ENCODE measurements at regions not wholly inside any gene's neighbourhood (a gene's known extent, or its start where the extent isn't known, plus 50 kb on each side); places are given as distances from the start of the nearest gene placed in this dataset.

- no peak overlapping the region for H3K9ac ChIP-seq (ENCODE audit: insufficient read depth, low read length)
- no peaks in the 10 kb centered on the region for H3K27me3 ChIP-seq (ENCODE audit: control insufficient read depth, insufficient read depth, low read length)
- H2AFZ ChIP-seq (ENCODE audit: low read length) = no peak overlapping the region
These were observed 536.5 kb upstream of the CDH11 start for GRCh38 chr16:65658349-65658748.

GRCh38 chr16:65657556-65657955 lies 535.7 kb upstream of the CDH11 start:
- Histone ChIP-seq H3K27ac (ENCODE audit: insufficient read depth, low read length) (no peak overlapping the region), H3K9ac (ENCODE audit: insufficient read depth, low read length) (no peak overlapping the region), H3K4me2 (ENCODE audit: extremely low read depth, insufficient read depth, low read length) (no peak overlapping the region), H3K27me3 (ENCODE audit: control insufficient read depth, insufficient read depth, low read length) (no peaks in the 10 kb centered on the region), H3K79me2 (ENCODE audit: control insufficient read depth, insufficient read depth, low read length) (no peaks in the 10 kb centered on the region), H3K9me3 (ENCODE audit: control insufficient read depth, insufficient read depth, low read depth, low read length) (no peaks in the 10 kb centered on the region), H3K4me1 (ENCODE audit: control insufficient read depth, extremely low read depth, insufficient read depth, low read length) (no peaks in the 10 kb centered on the region), H3K36me3 (ENCODE audit: control insufficient read depth, insufficient read depth, low read length) (no peaks in the 10 kb centered on the region), H3K4me3 (replicated peaks in 1 of 4; ENCODE audit: control extremely low read depth in 1 of 4, insufficient read depth in 1 of 4, low read depth in 3 of 4, low read length in 4 of 4) (no peak overlapping the region), H2AFZ (ENCODE audit: low read length) (no peak overlapping the region), H4K20me1 (ENCODE audit: control insufficient read depth, extremely low read depth, insufficient read depth, low read length) (no peaks in the 10 kb centered on the region)
- peak in 1 of 2 donors; percentile 54 for DNase-seq (ENCODE audit: low read depth in 2 of 2)
- TF ChIP-seq EZH2 (IDR thresholded peaks at IDR 0.05; ENCODE audit: low read length, missing control alignments) = no peak
- TF ChIP-seq CTCF (conservative IDR thresholded peaks at IDR 0.05 in 1 of 2, IDR thresholded peaks at IDR 0.05 in 1 of 2; ENCODE audit: low read depth in 1 of 2, low read length in 2 of 2) = no peak

More at GRCh38 chr16:65658349-65658748, 536.5 kb upstream of the CDH11 start:
- peak overlapping the region; percentile 31 for H3K27ac ChIP-seq (ENCODE audit: insufficient read depth, low read length)
- H3K4me1 ChIP-seq (ENCODE audit: control insufficient read depth, extremely low read depth, insufficient read depth, low read length) = no peaks in the 10 kb centered on the region
- H4K20me1 ChIP-seq (ENCODE audit: control insufficient read depth, extremely low read depth, insufficient read depth, low read length) = no peaks in the 10 kb centered on the region
- H3K9me3 ChIP-seq (ENCODE audit: control insufficient read depth, insufficient read depth, low read depth, low read length) = no peaks in the 10 kb centered on the region
- H3K36me3 ChIP-seq (ENCODE audit: control insufficient read depth, insufficient read depth, low read length) = no peaks in the 10 kb centered on the region
- TF ChIP-seq EZH2 (IDR thresholded peaks at IDR 0.05; ENCODE audit: low read length, missing control alignments) = no peak
- peak; percentile 50 to 99 for DNase-seq (ENCODE audit: low read depth in 2 of 2)
- H3K79me2 ChIP-seq (ENCODE audit: control insufficient read depth, insufficient read depth, low read length) = no peaks in the 10 kb centered on the region
- no peak overlapping the region for H3K4me3 ChIP-seq (replicated peaks in 1 of 4; ENCODE audit: control extremely low read depth in 1 of 4, insufficient read depth in 1 of 4, low read depth in 3 of 4, low read length in 4 of 4)
- H3K4me2 ChIP-seq (ENCODE audit: extremely low read depth, insufficient read depth, low read length) = peak overlapping the region; percentile 33

DNA sequence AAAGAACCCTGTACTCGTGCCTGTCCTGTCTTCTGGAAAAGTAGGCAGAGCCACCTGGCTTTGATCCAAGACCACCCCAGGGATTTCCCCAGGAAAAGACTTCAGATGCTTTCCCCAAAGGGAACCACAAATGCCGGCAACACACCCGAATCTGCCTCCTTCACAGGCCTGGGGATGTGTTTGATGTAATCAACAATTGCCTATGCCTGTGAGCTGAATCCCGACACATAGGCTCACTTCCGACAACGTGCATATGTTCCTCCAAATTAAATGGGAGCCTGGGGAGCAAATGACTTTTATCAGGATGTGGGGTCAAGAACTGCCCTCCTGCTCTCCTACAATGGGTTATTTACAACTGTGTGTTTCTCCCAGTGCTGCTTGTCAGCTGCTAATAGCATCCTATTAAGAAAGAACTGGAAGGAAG lies 535.2 kb upstream of the CDH11 start:
- Histone ChIP-seq H3K4me2 (ENCODE audit: extremely low read depth, insufficient read depth, low read length) (no peak overlapping the region), H3K9ac (ENCODE audit: insufficient read depth, low read length) (no peak overlapping the region), H4K20me1 (ENCODE audit: control insufficient read depth, extremely low read depth, insufficient read depth, low read length) (no peaks in the 10 kb centered on the region), H3K4me1 (ENCODE audit: control insufficient read depth, extremely low read depth, insufficient read depth, low read length) (no peaks in the 10 kb centered on the region), H3K27me3 (ENCODE audit: control insufficient read depth, insufficient read depth, low read length) (no peaks in the 10 kb centered on the region), H3K79me2 (ENCODE audit: control insufficient read depth, insufficient read depth, low read length) (no peaks in the 10 kb centered on the region), H3K4me3 (replicated peaks in 1 of 4; ENCODE audit: control extremely low read depth in 1 of 4, insufficient read depth in 1 of 4, low read depth in 3 of 4, low read length in 4 of 4) (no peak overlapping the region), H2AFZ (ENCODE audit: low read length) (no peak overlapping the region), H3K9me3 (ENCODE audit: control insufficient read depth, insufficient read depth, low read depth, low read length) (no peaks in the 10 kb centered on the region), H3K27ac (ENCODE audit: insufficient read depth, low read length) (no peak overlapping the region), H3K36me3 (ENCODE audit: control insufficient read depth, insufficient read depth, low read length) (no peaks in the 10 kb centered on the region)
- TF ChIP-seq CTCF (conservative IDR thresholded peaks at IDR 0.05 in 1 of 2, IDR thresholded peaks at IDR 0.05 in 1 of 2; ENCODE audit: low read depth in 1 of 2, low read length in 2 of 2) = no peak
- TF ChIP-seq EZH2 (IDR thresholded peaks at IDR 0.05; ENCODE audit: low read length, missing control alignments) = no peak
- peak in 1 of 2 donors; percentile 16 for DNase-seq (ENCODE audit: low read depth in 2 of 2)
